ENCODE measurements at regions not wholly inside any gene's neighbourhood (a gene's known extent, or its start where the extent isn't known, plus 50 kb on each side); places are given as distances from the start of the nearest gene placed in this dataset.

GRCh38 chr5:52690236-52690768, 97.4 kb upstream of the ITGA1 start:
- DNase-seq, result no peak

- no peak for DNase-seq
Observed at GRCh38 chr5:52692039-52692438, 95.7 kb upstream of the ITGA1 start.

DNA sequence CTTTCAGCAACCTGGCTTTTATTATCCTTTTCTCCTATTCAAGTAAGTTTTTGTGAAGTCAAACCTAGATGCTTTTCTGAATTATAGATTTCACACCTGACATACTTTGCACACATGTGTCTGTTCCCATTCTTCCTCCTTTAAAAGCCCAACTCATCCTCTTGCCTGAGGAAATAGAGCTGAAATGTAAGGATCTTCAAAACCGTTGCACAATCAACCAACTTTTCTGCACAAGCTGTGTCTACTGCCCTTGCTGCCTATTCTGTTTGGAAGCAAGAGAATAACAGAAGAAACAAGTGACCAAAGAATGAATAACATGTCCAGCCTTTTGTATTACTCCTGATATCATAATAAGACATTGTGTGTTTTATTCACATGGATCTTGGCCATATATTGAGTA, 95.1 kb upstream of the ITGA1 start:
- no peak for DNase-seq

- no peak for DNase-seq
Observed at GRCh38 chr5:52693280-52693679, 94.4 kb upstream of the ITGA1 start.

- DNase-seq, result no peak
Observed at GRCh38 chr5:52693836-52694235, 93.9 kb upstream of the ITGA1 start.

- no peak for DNase-seq
Observed at GRCh38 chr5:52694648-52695047, 93.1 kb upstream of the ITGA1 start.

DNA sequence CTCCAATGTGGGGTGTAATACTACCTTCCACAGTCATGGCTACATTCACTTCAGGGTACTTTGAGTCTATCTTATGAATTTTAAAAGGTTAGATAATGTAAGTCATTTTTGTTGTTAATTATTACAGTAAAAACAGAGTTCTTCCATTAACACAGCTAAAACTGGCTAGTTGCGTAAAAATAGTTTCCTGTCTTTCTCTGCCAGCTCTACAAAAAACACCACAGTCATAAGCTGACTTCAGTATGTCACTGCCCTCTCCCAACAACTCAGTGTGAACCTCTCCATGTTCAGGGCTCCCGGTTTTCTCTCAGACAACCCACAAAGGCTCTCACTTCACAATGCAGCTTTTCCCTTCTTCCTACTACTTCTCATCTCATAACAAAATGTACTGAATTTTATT, 84.8 kb upstream of the ITGA1 start:
- DNase-seq, result no peak

- no peak for DNase-seq
Observed at GRCh38 chr5:52703321-52703720, 84.4 kb upstream of the ITGA1 start.

- DNase-seq, result no peak
Observed at GRCh38 chr5:52705720-52706119, 82.0 kb upstream of the ITGA1 start.

GRCh38 chr5:52706775-52707174, 80.9 kb upstream of the ITGA1 start:
- DNase-seq, result no peak

GRCh38 chr5:52707616-52708015, 80.1 kb upstream of the ITGA1 start:
- no peak for DNase-seq

- no peak for DNase-seq
Observed at GRCh38 chr5:52708463-52708862, 79.3 kb upstream of the ITGA1 start.

- DNase-seq, result no peak
Observed at GRCh38 chr5:52709167-52709925, 78.4 kb upstream of the ITGA1 start.

GRCh38 chr5:52710310-52710971, 77.3 kb upstream of the ITGA1 start:
- no peak for DNase-seq

DNA sequence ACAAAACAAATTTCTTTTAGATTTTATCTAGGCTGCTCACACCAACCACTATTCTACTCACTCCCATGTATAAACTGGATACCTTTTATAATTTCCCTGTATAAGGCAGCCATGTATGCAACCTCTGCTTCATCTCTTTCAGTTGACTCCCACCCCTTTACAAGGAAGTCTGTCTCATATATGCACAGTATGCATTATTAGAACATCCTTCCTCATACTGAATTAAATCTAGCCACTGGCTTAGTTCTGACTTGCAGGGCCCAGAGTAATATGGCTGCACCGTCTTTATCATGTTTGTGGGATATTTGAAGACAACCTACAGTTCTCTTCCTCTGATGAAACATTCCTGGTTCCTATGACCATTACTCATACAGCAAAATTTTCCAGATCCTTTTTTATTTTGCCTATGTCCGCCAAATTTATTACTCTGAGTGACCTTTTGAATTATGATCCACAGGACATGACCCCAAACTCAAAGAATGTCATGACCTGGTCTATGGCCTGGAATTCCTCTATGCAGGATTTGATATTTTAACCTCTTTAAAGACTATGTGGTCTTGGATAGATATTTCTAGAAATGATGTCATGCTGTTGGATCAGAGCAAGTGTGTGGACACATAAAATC, 76.6 kb upstream of the ITGA1 start:
- DNase-seq, result no peak

GRCh38 chr5:52712354-52712753, 75.4 kb upstream of the ITGA1 start:
- no peak for DNase-seq

GRCh38 chr5:52725065-52725746, 62.5 kb upstream of the ITGA1 start:
- DNase-seq, result no peak

- no peak for DNase-seq
Observed at GRCh38 chr5:52725808-52726207, 61.9 kb upstream of the ITGA1 start.

GRCh38 chr5:52727020-52727419, 60.7 kb upstream of the ITGA1 start:
- no peak for DNase-seq

- DNase-seq, result no peak
Observed at GRCh38 chr5:52727576-52727975, 60.1 kb upstream of the ITGA1 start.

DNA sequence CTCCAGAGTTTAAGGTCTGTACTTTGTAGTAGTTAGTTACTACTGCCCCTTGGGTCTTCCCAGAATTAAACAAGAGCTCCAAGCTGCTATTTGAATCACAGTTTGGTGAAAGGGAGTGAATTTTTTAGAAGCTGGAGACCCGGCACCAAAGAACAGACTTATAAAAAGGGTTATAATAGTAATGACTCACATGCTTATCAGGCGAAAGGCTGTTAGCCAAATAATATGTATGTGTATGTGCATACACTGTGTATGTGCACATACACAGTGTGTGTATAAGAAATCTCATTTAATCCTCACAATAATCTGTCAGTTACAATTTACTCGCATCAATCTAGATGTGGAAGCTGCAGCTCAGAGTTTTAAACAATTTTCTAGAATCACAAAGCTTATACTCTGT, 59.5 kb upstream of the ITGA1 start:
- DNase-seq, result no peak

- no peak for DNase-seq
Observed at GRCh38 chr5:52728686-52729085, 59.0 kb upstream of the ITGA1 start.

DNA sequence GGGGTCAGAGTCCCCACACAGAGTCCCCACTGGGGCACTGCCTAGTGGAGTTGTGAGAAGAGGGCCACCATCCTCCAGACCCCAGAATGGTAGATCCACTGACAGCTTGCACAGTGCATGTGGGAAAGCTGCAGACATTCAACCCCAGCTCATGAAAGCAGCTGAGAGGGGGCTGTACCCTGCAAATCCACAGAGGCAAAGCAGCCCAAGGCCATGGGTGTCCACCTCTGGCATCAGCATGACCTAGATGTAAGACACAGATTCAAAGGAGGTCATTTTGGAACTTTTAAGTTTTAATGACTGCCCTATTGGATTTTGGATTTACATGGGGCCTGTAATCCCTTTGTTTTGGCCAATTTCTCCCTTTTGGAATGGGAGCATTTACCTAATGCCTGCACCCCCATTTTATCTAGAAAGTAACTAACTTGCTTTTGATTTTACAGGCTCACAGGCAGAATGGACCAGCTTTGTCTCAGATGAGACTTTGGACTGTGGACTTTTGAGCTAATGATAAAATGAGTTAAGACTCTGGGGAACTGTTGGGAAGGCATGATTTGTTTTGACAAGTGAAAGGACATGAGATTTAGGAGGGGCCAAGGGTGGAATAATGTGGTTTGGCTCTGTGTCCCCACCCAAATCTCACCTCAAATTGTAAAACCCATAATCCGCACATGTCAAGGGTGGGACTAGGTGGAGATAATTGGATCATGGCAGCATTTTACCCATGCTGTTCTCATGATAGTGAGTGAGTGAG, 56.3 kb upstream of the ITGA1 start:
- DNase-seq, result no peak
